ENCODE measurements at regions not wholly inside any gene's neighbourhood (a gene's known extent, or its start where the extent isn't known, plus 50 kb on each side); places are given as distances from the start of the nearest gene placed in this dataset.
A peak's percentile ranks its signal among the peaks of the same experiment; 100 is the strongest.

- H3K27ac ChIP-seq = no peak overlapping the region
- DNase-seq (ENCODE audit: low read depth, low spot score) = no peak
Observed at GRCh38 chr21:38968887-38969543, 163.3 kb downstream of the ETS2 start.

GRCh38 chr21:38965910-38966504, 160.3 kb downstream of the ETS2 start:
- no peak overlapping the region for H3K27ac ChIP-seq
- DNase-seq (ENCODE audit: low read depth, low spot score) = no peak

- DNase-seq (ENCODE audit: low read depth, low spot score) = no peak
- H3K27ac ChIP-seq = no peak overlapping the region
Observed at GRCh38 chr21:38965241-38965640, 159.5 kb downstream of the ETS2 start.

- DNase-seq (ENCODE audit: low read depth, low spot score) = no peak
- no peak overlapping the region for H3K27ac ChIP-seq
Observed at GRCh38 chr21:38963006-38963405, 157.3 kb downstream of the ETS2 start.

GRCh38 chr21:38960251-38960650, 154.5 kb downstream of the ETS2 start:
- DNase-seq (ENCODE audit: low read depth, low spot score) = no peak
- no peak overlapping the region for H3K27ac ChIP-seq

- DNase-seq (ENCODE audit: low read depth, low spot score) = no peak
- H3K27ac ChIP-seq = peak overlapping the region; percentile 9
Observed at GRCh38 chr21:38959692-38960061, 153.9 kb downstream of the ETS2 start.

- DNase-seq (ENCODE audit: low read depth, low spot score) = no peak
- peak overlapping the region; percentile 9 for H3K27ac ChIP-seq
Observed at GRCh38 chr21:38958940-38959691, 153.4 kb downstream of the ETS2 start.

GRCh38 chr21:38958323-38958705, 152.6 kb downstream of the ETS2 start:
- peak overlapping the region; percentile 9 for H3K27ac ChIP-seq

GRCh38 chr21:38957575-38958322, 152.0 kb downstream of the ETS2 start:
- DNase-seq (ENCODE audit: low read depth, low spot score) = no peak
- no peak overlapping the region for H3K27ac ChIP-seq

More at GRCh38 chr21:38958323-38958705, 152.6 kb downstream of the ETS2 start:
- no peak for DNase-seq (ENCODE audit: low read depth, low spot score)

- H3K27ac ChIP-seq = no peak overlapping the region
- DNase-seq (ENCODE audit: low read depth, low spot score) = no peak
Observed at GRCh38 chr21:38956856-38957571, 151.3 kb downstream of the ETS2 start.

GRCh38 chr21:38956521-38956855, 150.8 kb downstream of the ETS2 start:
- no peak overlapping the region for H3K27ac ChIP-seq
- no peak for DNase-seq (ENCODE audit: low read depth, low spot score)

GRCh38 chr21:38956007-38956406, 150.3 kb downstream of the ETS2 start:
- DNase-seq (ENCODE audit: low read depth, low spot score) = no peak
- no peak overlapping the region for H3K27ac ChIP-seq

- DNase-seq (ENCODE audit: low read depth, low spot score) = peak; percentile 68
- no peak overlapping the region for H3K27ac ChIP-seq
Observed at GRCh38 chr21:38955495-38955894, 149.8 kb downstream of the ETS2 start.

GRCh38 chr21:38954588-38955004, 148.9 kb downstream of the ETS2 start:
- no peak for DNase-seq (ENCODE audit: low read depth, low spot score)
- H3K27ac ChIP-seq = no peak overlapping the region

- no peak overlapping the region for H3K27ac ChIP-seq
- DNase-seq (ENCODE audit: low read depth, low spot score) = no peak
Observed at GRCh38 chr21:38953516-38953915, 147.8 kb downstream of the ETS2 start.

- no peak for DNase-seq (ENCODE audit: low read depth, low spot score)
- no peak overlapping the region for H3K27ac ChIP-seq
Observed at GRCh38 chr21:38952890-38953289, 147.2 kb downstream of the ETS2 start.

GRCh38 chr21:38951095-38951730, 145.5 kb downstream of the ETS2 start:
- peak overlapping the region; percentile 36 for H3K27ac ChIP-seq
- DNase-seq (ENCODE audit: low read depth, low spot score) = no peak

- peak overlapping the region; percentile 36 for H3K27ac ChIP-seq
- peak; percentile 33 for DNase-seq (ENCODE audit: low read depth, low spot score)
Observed at GRCh38 chr21:38950435-38951094, 144.8 kb downstream of the ETS2 start.

- DNase-seq (ENCODE audit: low read depth, low spot score) = no peak
- H3K27ac ChIP-seq = no peak overlapping the region
Observed at GRCh38 chr21:38949070-38949380, 143.3 kb downstream of the ETS2 start.

All from epithelial cell of prostate (primary cell).